Mesenchymal stem cell (in vitro differentiated cells and primary cell): ENCODE measurements at regions not wholly inside any gene's neighbourhood (a gene's known extent, or its start where the extent isn't known, plus 50 kb on each side); places are given as distances from the start of the nearest gene placed in this dataset.
A peak's percentile ranks its signal among the peaks of the same experiment; 100 is the strongest.

Source experiments
- DNase-seq: peaks from one replicate; pipeline ENCODE4 v3.0.0-alpha.2; 2013
- H2AFZ ChIP-seq: one replicate; pipeline ENCODE4 v1.6.1; 2013; ENCODE audit warnings: low read depth, mild to moderate bottlenecking, control low read depth, inconsistent platforms, low read length, moderate library complexity
- H2AK5ac ChIP-seq: 2 replicates; pipeline ENCODE4 v1.6.1; 2013; ENCODE audit warnings: low read length, moderate library complexity, mild to moderate bottlenecking, inconsistent platforms; ENCODE audit not compliant: severe bottlenecking
- H2BK120ac ChIP-seq: one replicate; pipeline ENCODE4 v1.6.1; 2013; ENCODE audit warnings: low read depth, mild to moderate bottlenecking, inconsistent platforms, low read length, moderate library complexity
- H2BK12ac ChIP-seq, 2 experiments: one replicate each; pipeline ENCODE4 v1.6.1; 2013; ENCODE audit warnings: inconsistent platforms in 2 of 2, low read length in 2 of 2, mild to moderate bottlenecking in 2 of 2, moderate library complexity in 2 of 2, control low read depth in 1 of 2
- H2BK15ac ChIP-seq: one replicate; pipeline ENCODE4 v1.6.1; 2013; ENCODE audit warnings: mild to moderate bottlenecking, low read depth, inconsistent platforms; ENCODE audit not compliant: poor library complexity, severe bottlenecking
- H2BK5ac ChIP-seq: 2 replicates; pipeline ENCODE4 v1.6.1; 2013; ENCODE audit warnings: low read depth, mild to moderate bottlenecking, low read length, control low read depth, inconsistent platforms; ENCODE audit not compliant: poor library complexity, severe bottlenecking
- H3K14ac ChIP-seq, 2 experiments: one replicate each; pipeline ENCODE4 v1.6.1; 2013; ENCODE audit warnings: inconsistent platforms in 2 of 2, low read length in 2 of 2, control low read depth in 1 of 2, mild to moderate bottlenecking in 1 of 2, moderate library complexity in 1 of 2
- H3K18ac ChIP-seq, 2 experiments: one replicate each; pipeline ENCODE4 v1.6.1; 2013; ENCODE audit warnings: inconsistent platforms in 2 of 2, low read length in 2 of 2, control low read depth in 1 of 2, low read depth in 1 of 2, mild to moderate bottlenecking in 1 of 2
- H3K23ac ChIP-seq, 2 experiments: one replicate each; pipeline ENCODE4 v1.6.1; 2013; ENCODE audit warnings: inconsistent platforms in 2 of 2, low read length in 2 of 2, mild to moderate bottlenecking in 2 of 2, moderate library complexity in 2 of 2, control low read depth in 1 of 2
- H3K27ac ChIP-seq: 2 replicates; pipeline ENCODE4 v1.5.1; 2013; ENCODE audit warnings: mild to moderate bottlenecking, moderate library complexity, low read length, control low read depth, inconsistent platforms; ENCODE audit not compliant: poor library complexity, severe bottlenecking
- H3K27me3 ChIP-seq, 2 experiments: 2 replicates each; pipeline versions ENCODE4 v1.6.1 to v1.7.0; 2013; ENCODE audit warnings: low read length in 2 of 2, mild to moderate bottlenecking in 2 of 2, moderate library complexity in 2 of 2, control low read depth in 1 of 2, inconsistent platforms in 1 of 2; ENCODE audit not compliant: control insufficient read depth in 1 of 2, insufficient read depth in 1 of 2
- H3K36me3 ChIP-seq, 2 experiments: 2 replicates each; pipeline versions ENCODE4 v1.6.1 to v1.7.0; 2013; ENCODE audit warnings: low read length in 2 of 2, control low read depth in 1 of 2, inconsistent platforms in 1 of 2, low read depth in 1 of 2, mild to moderate bottlenecking in 1 of 2; ENCODE audit not compliant: insufficient read depth in 2 of 2, control insufficient read depth in 1 of 2
- H3K4ac ChIP-seq, 2 experiments: one replicate each; pipeline ENCODE4 v1.6.1; 2013; ENCODE audit warnings: inconsistent platforms in 2 of 2, low read length in 2 of 2, mild to moderate bottlenecking in 2 of 2, moderate library complexity in 2 of 2, control low read depth in 1 of 2, low read depth in 1 of 2
- H3K4me1 ChIP-seq: 2 replicates; pipeline ENCODE4 v1.6.1; 2013; ENCODE audit warnings: low read depth, low read length, control low read depth; ENCODE audit not compliant: control insufficient read depth, insufficient read depth
- H3K4me2 ChIP-seq: 2 replicates; pipeline ENCODE4 v1.6.1; 2013; ENCODE audit warnings: low read length, mild to moderate bottlenecking, inconsistent platforms; ENCODE audit not compliant: poor library complexity, severe bottlenecking
- H3K4me3 ChIP-seq, 2 experiments: 2 replicates each; pipeline versions ENCODE4 v1.5.1 to v1.7.0; 2013; ENCODE audit warnings: low read length in 2 of 2, mild to moderate bottlenecking in 2 of 2, control low read depth in 1 of 2, low read depth in 1 of 2; ENCODE audit not compliant: insufficient read depth in 1 of 2
- H3K79me1 ChIP-seq: replicated peaks from 2 replicates; pipeline ENCODE4 v1.6.1; 2013; ENCODE audit warnings: mild to moderate bottlenecking, control low read depth, low read length, inconsistent platforms; ENCODE audit not compliant: poor library complexity, severe bottlenecking
- H3K9ac ChIP-seq: 2 replicates; pipeline ENCODE4 v1.7.0; 2013; ENCODE audit warnings: mild to moderate bottlenecking, low read length, moderate library complexity
- H3K9me3 ChIP-seq: 2 replicates; pipeline ENCODE4 v1.7.0; 2013; ENCODE audit warnings: mild to moderate bottlenecking, low read length; ENCODE audit not compliant: control insufficient read depth
- H4K8ac ChIP-seq: one replicate; pipeline ENCODE4 v1.6.1; 2013; ENCODE audit warnings: inconsistent platforms, mild to moderate bottlenecking, low read length, moderate library complexity
- H4K91ac ChIP-seq: one replicate; pipeline ENCODE4 v1.6.1; 2013; ENCODE audit warnings: mild to moderate bottlenecking, low read length, inconsistent platforms
- WGBS: methylation state at CpG from one replicate; pipeline ENCODE4 v1.1.7; 2013; ENCODE audit warnings: mixed read lengths; 5-methylcytosine and 5-hydroxymethylcytosine counted together

DNA sequence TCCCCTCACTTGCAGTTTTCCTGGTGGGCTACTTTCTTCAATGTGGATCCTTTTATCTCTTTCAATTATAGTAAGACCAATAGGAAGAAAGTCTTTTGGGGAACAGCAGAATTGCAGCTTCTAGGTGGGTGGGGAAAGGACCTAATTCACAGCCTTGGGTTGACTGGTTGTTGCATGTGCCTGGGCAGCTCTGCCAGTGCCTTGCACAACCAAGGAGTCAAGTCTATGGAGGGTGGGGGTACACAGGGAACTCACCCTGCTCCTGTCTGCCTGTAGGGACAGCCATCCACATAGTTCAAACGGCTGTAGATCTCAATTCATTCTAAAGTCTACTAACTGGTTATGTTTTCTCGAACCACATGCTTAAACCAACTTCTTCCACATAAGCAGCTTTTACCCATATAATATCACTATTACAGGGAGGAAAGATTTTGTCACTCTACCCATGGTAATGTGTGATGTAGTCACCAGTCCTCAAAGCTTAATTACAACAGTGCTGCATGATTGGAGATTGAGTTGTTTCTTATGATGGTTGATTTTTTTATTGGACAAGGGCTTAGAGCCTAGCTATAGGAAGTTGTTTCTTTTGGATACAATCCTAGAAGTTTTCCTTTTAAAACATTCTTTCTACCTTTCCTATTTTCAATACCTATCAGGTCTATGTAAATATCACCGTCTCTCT lies 117.7 kb upstream of the FRMD6 start:
- Histone ChIP-seq H3K4ac (peak overlapping the region; percentile 81 to 93), H2AK5ac (peak overlapping the region; percentile 95), H2AFZ (no peak overlapping the region), H3K9me3 (peaks cover 5% of the 10 kb centered on the region), H3K4me3 (no peak overlapping the region), H2BK120ac (peak overlapping the region; percentile 73), H3K4me2 (no peak overlapping the region), H3K14ac (peak overlapping the region in 1 of 2 experiments; percentile 98), H4K91ac (peak overlapping the region; percentile 91), H3K27me3 (no peaks in the 10 kb centered on the region), H2BK5ac (no peak overlapping the region), H3K18ac (peak overlapping the region; percentile 67 to 97), H2BK15ac (no peak overlapping the region), H4K8ac (peak overlapping the region; percentile 88), H3K23ac (peak overlapping the region in 1 of 2 experiments; percentile 93), H3K9ac (no peak overlapping the region), H3K4me1 (peaks cover 5% of the 10 kb centered on the region), H2BK12ac (peak overlapping the region; percentile 12 to 99), H3K27ac (peak overlapping the region; percentile 68), H3K79me1 (no peaks in the 10 kb centered on the region), H3K36me3 (no peaks in the 10 kb centered on the region)
- no peak for DNase-seq
- 42% methylated on average over 1 of the region's 3 CpGs for WGBS

DNA sequence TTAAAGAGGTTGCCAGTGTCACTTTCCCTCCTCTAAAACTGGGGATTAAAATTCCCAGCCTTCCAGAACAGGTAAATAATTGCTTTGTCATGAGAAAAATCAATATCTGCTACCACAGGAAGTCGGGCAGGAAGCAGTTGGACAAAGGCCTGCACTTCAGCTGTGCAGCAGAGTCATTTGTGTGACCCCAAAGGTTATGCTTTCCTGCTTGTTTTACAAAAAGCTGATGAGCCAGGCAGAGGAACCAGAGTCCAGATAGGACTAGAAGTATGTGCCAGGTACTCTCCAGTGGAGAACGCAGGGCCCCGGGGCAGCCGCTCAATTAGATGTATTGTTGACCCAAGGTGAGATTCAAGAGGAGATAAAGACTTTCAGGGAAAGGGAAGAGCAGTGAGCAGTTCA lies 117.1 kb upstream of the FRMD6 start:
- peak overlapping the region; percentile 57 for H2BK120ac ChIP-seq
- H2AK5ac ChIP-seq, result peak overlapping the region; percentile 62
- peaks cover 5% of the 10 kb centered on the region for H3K4me1 ChIP-seq
- peaks cover 5% of the 10 kb centered on the region for H3K9me3 ChIP-seq
- H3K79me1 ChIP-seq, result no peaks in the 10 kb centered on the region
- H3K27me3 ChIP-seq, result no peaks in the 10 kb centered on the region
- H3K4ac ChIP-seq, result peak overlapping the region in 1 of 2 experiments; percentile 73
- H3K27ac ChIP-seq, result peak overlapping the region; percentile 68
- H3K18ac ChIP-seq, result peak overlapping the region in 1 of 2 experiments; percentile 66
- DNase-seq, result peak; percentile 38
- no peak overlapping the region for H3K4me3 ChIP-seq
- WGBS, result 28% methylated on average over 3 of the region's 4 CpGs
- no peak overlapping the region for H2BK5ac ChIP-seq
- peak overlapping the region; percentile 83 for H4K8ac ChIP-seq
- no peak overlapping the region for H2AFZ ChIP-seq
- H3K14ac ChIP-seq, result no peak overlapping the region
- H3K23ac ChIP-seq, result no peak overlapping the region
- no peak overlapping the region for H4K91ac ChIP-seq
- H3K36me3 ChIP-seq, result no peaks in the 10 kb centered on the region
- peak overlapping the region; percentile 65 for H2BK15ac ChIP-seq
- H3K9ac ChIP-seq, result no peak overlapping the region
- peak overlapping the region; percentile 29 to 72 for H2BK12ac ChIP-seq
- no peak overlapping the region for H3K4me2 ChIP-seq

DNA sequence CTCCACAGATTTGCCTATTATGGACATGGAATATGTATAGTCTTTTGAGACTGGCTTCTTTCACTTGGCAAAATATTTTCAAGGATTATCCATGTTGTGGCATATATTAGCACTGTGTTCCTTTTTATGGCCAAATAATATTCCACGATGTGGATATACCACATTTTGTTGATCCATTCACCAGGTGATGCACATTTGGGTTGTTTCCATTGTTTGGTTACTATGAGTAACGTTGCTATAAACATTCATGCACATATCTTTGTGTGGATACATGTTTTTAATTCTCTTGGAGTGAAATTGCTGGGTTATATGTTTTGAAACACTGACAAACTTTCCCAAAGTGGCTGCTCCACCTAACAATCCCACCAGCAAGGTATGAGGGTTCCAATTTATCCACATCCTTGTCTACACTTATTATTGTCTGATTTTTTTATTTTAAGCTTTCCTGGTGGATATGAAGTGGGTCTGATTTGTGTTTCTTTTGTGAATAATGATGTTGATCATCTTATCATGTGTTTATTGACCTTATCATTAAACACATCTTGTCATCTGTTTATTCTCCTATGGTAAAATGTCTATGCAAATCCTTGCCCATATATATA lies 116.2 kb upstream of the FRMD6 start:
- peaks cover 5% of the 10 kb centered on the region for H3K9me3 ChIP-seq
- no peak overlapping the region for H3K27ac ChIP-seq
- H3K27me3 ChIP-seq, result no peaks in the 10 kb centered on the region
- H3K4me3 ChIP-seq, result no peak overlapping the region
- H3K4me1 ChIP-seq, result peaks cover 6% of the 10 kb centered on the region
- H4K8ac ChIP-seq, result no peak overlapping the region
- no peak overlapping the region for H2BK12ac ChIP-seq
- no peak overlapping the region for H3K9ac ChIP-seq
- no peak overlapping the region for H2BK15ac ChIP-seq
- H3K79me1 ChIP-seq, result no peaks in the 10 kb centered on the region
- H4K91ac ChIP-seq, result no peak overlapping the region
- H3K18ac ChIP-seq, result no peak overlapping the region
- no peak overlapping the region for H3K14ac ChIP-seq
- H2AK5ac ChIP-seq, result no peak overlapping the region
- no peak overlapping the region for H2AFZ ChIP-seq
- DNase-seq, result no peak
- H3K36me3 ChIP-seq, result no peaks in the 10 kb centered on the region
- 93% methylated on average over 2 of the region's 2 CpGs for WGBS
- no peak overlapping the region for H3K4me2 ChIP-seq
- H2BK5ac ChIP-seq, result no peak overlapping the region
- H2BK120ac ChIP-seq, result no peak overlapping the region
- no peak overlapping the region for H3K4ac ChIP-seq
- no peak overlapping the region for H3K23ac ChIP-seq

DNA sequence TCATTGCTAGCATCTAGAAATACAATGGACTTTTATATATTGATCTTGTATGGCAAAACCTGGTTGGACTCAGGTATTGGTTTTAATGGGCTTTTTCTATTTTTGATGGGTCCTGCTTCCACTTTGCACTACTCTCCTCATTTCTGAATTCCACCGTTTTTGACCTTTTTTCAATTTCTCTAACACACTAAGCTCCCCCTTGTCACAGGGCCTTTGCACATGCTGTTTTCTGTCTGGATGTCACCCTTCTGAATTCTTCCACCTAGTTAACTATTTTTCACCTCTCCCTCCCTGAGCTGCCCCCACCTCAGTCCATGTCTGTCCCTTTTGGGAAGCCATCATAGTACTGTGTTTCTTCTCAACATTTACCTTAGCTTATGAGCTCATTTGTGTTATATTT lies 112.7 kb upstream of the FRMD6 start:
- Histone ChIP-seq H3K79me1 (no peaks in the 10 kb centered on the region), H3K9me3 (peaks cover 5% of the 10 kb centered on the region), H2BK120ac (no peak overlapping the region), H3K4me3 (no peak overlapping the region), H3K4me1 (peaks cover 4% of the 10 kb centered on the region), H2BK5ac (peak overlapping the region; percentile 91), H3K27me3 (no peaks in the 10 kb centered on the region), H4K8ac (peak overlapping the region; percentile 69), H3K27ac (peak overlapping the region; percentile 97), H3K9ac (peak overlapping the region; percentile 64), H2AK5ac (peak overlapping the region; percentile 97), H3K4me2 (no peak overlapping the region), H2BK15ac (no peak overlapping the region), H2BK12ac (peak overlapping the region; percentile 33 to 100), H3K36me3 (no peaks in the 10 kb centered on the region), H4K91ac (peak overlapping the region; percentile 89), H3K23ac (no peak overlapping the region), H3K14ac (no peak overlapping the region), H3K18ac (peak overlapping the region; percentile 25 to 97), H2AFZ (no peak overlapping the region), H3K4ac (peak overlapping the region in 1 of 2 experiments; percentile 9)
- no peak for DNase-seq
- 90% methylated on average over 1 of the region's 1 CpG for WGBS
